H1 (cell line): ENCODE measurements at regions not wholly inside any gene's neighbourhood (a gene's known extent, or its start where the extent isn't known, plus 50 kb on each side); places are given as distances from the start of the nearest gene placed in this dataset.

Experiments
- CTCF ChIA-PET: fragments of 300-600 bp; sonication (Branson Sonifier 250); formaldehyde crosslinking; loops from one replicate; lab custom pipeline; 2021; ENCODE audit not compliant: partially characterized antibody; lab: Charles Lee
- POLR2A ChIA-PET: fragments of 300-600 bp; sonication (Branson Sonifier 250); formaldehyde crosslinking; loops from one replicate; lab custom pipeline; 2021; ENCODE audit warnings: inconsistent platforms; ENCODE audit not compliant: partially characterized antibody; lab: Charles Lee
- DNase-seq, 2 experiments: peaks; one replicate each; pipeline versions ENCODE4 v3.0.0 to v3.0.0-alpha.2; 2010 to 2022; ENCODE audit warnings: low spot score in 2 of 2, low read depth in 1 of 2, mixed read lengths in 1 of 2
- FAIRE-seq: peaks from 2 replicates; lab custom pipeline; 2011; peaks lifted over from hg19 to GRCh38; lab: Jason Lieb, UNC
- H2AFZ ChIP-seq: 2 replicates; pipeline ENCODE4 v1.8.1; 2012; ENCODE audit warnings: low read length, inconsistent platforms
- H2AK5ac ChIP-seq: 2 replicates; pipeline ENCODE4 v1.6.1; 2013; ENCODE audit warnings: low read depth, low read length
- H2BK120ac ChIP-seq: replicated peaks from 2 replicates; pipeline ENCODE3; 2013; ENCODE audit warnings: low read depth, low read length, inconsistent platforms
- H2BK12ac ChIP-seq: 2 replicates; pipeline ENCODE4 v1.6.1; 2013; ENCODE audit warnings: low read depth, low read length
- H2BK15ac ChIP-seq: 2 replicates; pipeline ENCODE4 v1.6.1; 2013; ENCODE audit warnings: low read length
- H2BK20ac ChIP-seq: 2 replicates; pipeline ENCODE4 v1.6.1; 2013; ENCODE audit warnings: low read length
- H2BK5ac ChIP-seq: 2 replicates; pipeline ENCODE4 v1.6.1; 2013; ENCODE audit warnings: low read depth, low read length
- H3K14ac ChIP-seq: 2 replicates; pipeline ENCODE4 v1.6.1; 2013; ENCODE audit warnings: inconsistent platforms; ENCODE audit not compliant: insufficient read length
- H3K18ac ChIP-seq: 2 replicates; pipeline ENCODE4 v1.6.1; 2013; ENCODE audit warnings: low read length; ENCODE audit errors: extremely low read depth
- H3K23ac ChIP-seq: 2 replicates; pipeline ENCODE4 v1.6.1; 2013; ENCODE audit warnings: inconsistent platforms; ENCODE audit not compliant: insufficient read length
- H3K23me2 ChIP-seq: 2 replicates; pipeline ENCODE4 v1.6.1; 2013; ENCODE audit warnings: low read depth, low read length
- H3K27ac ChIP-seq: 2 replicates; pipeline ENCODE4 v1.6.1; 2011; ENCODE audit warnings: low read depth, low read length, inconsistent platforms
- H3K27me3 ChIP-seq, 4 experiments: replicated peaks in 1 of 4; 1 replicate in 1 of 4; 2 replicates in 3 of 4; pipeline versions ENCODE4 v1.6.1 to v1.8.1; 2011 to 2013; ENCODE audit warnings: low read length in 3 of 4, mild to moderate bottlenecking in 3 of 4, inconsistent platforms in 2 of 4, mixed read lengths in 2 of 4, moderate library complexity in 1 of 4; ENCODE audit not compliant: control insufficient read depth in 3 of 4, insufficient read depth in 3 of 4; ENCODE audit errors: extremely low read depth in 1 of 4
- H3K36me3 ChIP-seq, 4 experiments: 2 replicates each; pipeline versions ENCODE4 v1.6.1 to v1.8.1; 2011 to 2013; ENCODE audit warnings: mild to moderate bottlenecking in 4 of 4, low read length in 3 of 4, moderate library complexity in 2 of 4, control low read depth in 1 of 4, inconsistent platforms in 1 of 4; ENCODE audit not compliant: insufficient read depth in 4 of 4, control insufficient read depth in 2 of 4
- H3K4ac ChIP-seq: replicated peaks from 2 replicates; pipeline ENCODE3; 2013; ENCODE audit warnings: low read length, low read depth, mixed read lengths, inconsistent platforms; ENCODE audit not compliant: insufficient read length
- H3K4me1 ChIP-seq, 4 experiments: replicated peaks in 1 of 4; 1 replicate in 1 of 4; 2 replicates in 3 of 4; pipeline versions ENCODE4 v1.6.1 to v1.8.1; 2011 to 2013; ENCODE audit warnings: low read length in 3 of 4, inconsistent platforms in 2 of 4, mixed read lengths in 1 of 4; ENCODE audit not compliant: insufficient read depth in 4 of 4, control insufficient read depth in 3 of 4
- H3K4me2 ChIP-seq, 2 experiments: 2 replicates each; pipeline versions ENCODE4 v1.6.1 to v1.8.1; 2011 to 2013; ENCODE audit warnings: low read depth in 2 of 2, low read length in 2 of 2, control low read depth in 1 of 2, inconsistent platforms in 1 of 2, mild to moderate bottlenecking in 1 of 2; ENCODE audit not compliant: insufficient read depth in 1 of 2
- H3K4me3 ChIP-seq, 4 experiments: fragments of 200-600, 300-600 bp in 1 of 4; sonication (generic), shearing (Covaris generic), sonication (Bioruptor Twin) in 1 of 4; 2 replicates each; pipeline versions ENCODE4 v1.5.1 to v1.8.1; 2011 to 2016; ENCODE audit warnings: low read length in 4 of 4, low read depth in 3 of 4, control low read depth in 2 of 4, inconsistent platforms in 2 of 4, mild to moderate bottlenecking in 2 of 4, mixed read lengths in 1 of 4, moderate library complexity in 1 of 4; ENCODE audit not compliant: insufficient read depth in 2 of 4; ENCODE audit errors: extremely low read depth in 1 of 4
- H3K56ac ChIP-seq: replicated peaks from 2 replicates; pipeline ENCODE3; 2013; ENCODE audit warnings: low read depth, mild to moderate bottlenecking, mixed read lengths, low read length, inconsistent platforms; ENCODE audit not compliant: insufficient read length
- H3K79me1 ChIP-seq: 2 replicates; pipeline ENCODE4 v1.6.1; 2013; ENCODE audit warnings: low read depth, low read length, control low read depth
- H3K79me2 ChIP-seq, 2 experiments: 2 replicates each; pipeline versions ENCODE4 v1.6.1 to v1.8.1; 2012 to 2013; ENCODE audit warnings: low read length in 2 of 2, mild to moderate bottlenecking in 2 of 2, inconsistent platforms in 1 of 2; ENCODE audit not compliant: insufficient read depth in 2 of 2, control insufficient read depth in 1 of 2
- H3K9ac ChIP-seq, 4 experiments: replicated peaks in 1 of 4; 1 replicate in 1 of 4; 2 replicates in 3 of 4; pipeline versions ENCODE4 v1.6.1 to v1.8.1; 2011 to 2013; ENCODE audit warnings: low read depth in 3 of 4, low read length in 3 of 4, control low read depth in 2 of 4, mild to moderate bottlenecking in 2 of 4, moderate library complexity in 2 of 4, inconsistent platforms in 1 of 4; ENCODE audit errors: extremely low read depth in 1 of 4
- H3K9me3 ChIP-seq, 2 experiments: 2 replicates each; pipeline versions ENCODE4 v1.6.1 to v1.8.1; 2012 to 2013; ENCODE audit warnings: mild to moderate bottlenecking in 2 of 2, moderate library complexity in 2 of 2, control low read depth in 1 of 2, inconsistent platforms in 1 of 2, low read depth in 1 of 2, low read length in 1 of 2, mixed read lengths in 1 of 2; ENCODE audit not compliant: insufficient read depth in 2 of 2
- H4K20me1 ChIP-seq, 2 experiments: replicated peaks in 1 of 2; 2 replicates each; pipeline versions ENCODE3 to v1.8.1; 2011 to 2013; ENCODE audit warnings: inconsistent platforms in 2 of 2, low read length in 2 of 2, mild to moderate bottlenecking in 1 of 2; ENCODE audit not compliant: insufficient read depth in 2 of 2, control insufficient read depth in 1 of 2
- H4K5ac ChIP-seq: 2 replicates; pipeline ENCODE4 v1.6.1; 2013; ENCODE audit warnings: low read length, low read depth, mixed read lengths, inconsistent platforms; ENCODE audit not compliant: insufficient read length
- H4K8ac ChIP-seq: 2 replicates; pipeline ENCODE4 v1.8.0; 2013; ENCODE audit warnings: mild to moderate bottlenecking, moderate library complexity, low read length, inconsistent platforms; ENCODE audit not compliant: insufficient read depth; ENCODE audit errors: extremely low read depth
- H4K91ac ChIP-seq: replicated peaks from 2 replicates; pipeline ENCODE3; 2013; ENCODE audit warnings: low read length, mixed read lengths, inconsistent platforms; ENCODE audit not compliant: insufficient read length
- WGBS, 2 experiments: shearing (Covaris generic) in 1 of 2; methylation state at CpG; one replicate each; pipeline versions ENCODE4 v1.1.6 to v1.1.7; 2013 to 2015; ENCODE audit warnings: low lambda C conversion rate in 2 of 2, mixed read lengths in 2 of 2, inconsistent platforms in 1 of 2, low coverage in 1 of 2, missing lambda C conversion rate in 1 of 2; ENCODE audit not compliant: insufficient replicate concordance in 2 of 2, insufficient coverage in 1 of 2, insufficient read length in 1 of 2; ENCODE audit errors: extremely low coverage in 1 of 2, missing lambda C conversion rate in 1 of 2; 5-methylcytosine and 5-hydroxymethylcytosine counted together

- Histone ChIP-seq H3K23ac (no peak overlapping the region), H2AK5ac (no peak overlapping the region), H3K27me3 (no peaks in the 10 kb centered on the region), H2BK20ac (no peak overlapping the region), H2BK120ac (no peak overlapping the region), H3K56ac (no peak overlapping the region), H3K14ac (no peak overlapping the region), H3K36me3 (no peaks in the 10 kb centered on the region), H4K8ac (no peak overlapping the region), H3K79me2 (no peaks in the 10 kb centered on the region), H3K9me3 (no peaks in the 10 kb centered on the region), H3K79me1 (no peaks in the 10 kb centered on the region; the same call in 1 of the 2 replicates), H3K4me2 (no peak overlapping the region), H3K23me2 (0 out of 2 replicates have a peak, but pooled peaks cover 2% of the 10 kb centered on the region), H3K4ac (no peak overlapping the region), H2BK15ac (no peak overlapping the region), H3K27ac (no peak overlapping the region), H4K91ac (no peak overlapping the region), H4K5ac (no peak overlapping the region), H2BK5ac (no peak overlapping the region), H3K9ac (no peak overlapping the region), H2AFZ (no peak overlapping the region), H3K18ac (no peak overlapping the region), H3K4me1 (peaks cover 6 to 16% (median 12%) of the 10 kb centered on the region in 4 experiments), H2BK12ac (no peak overlapping the region), H3K4me3 (no peak overlapping the region), H4K20me1 (no peaks in the 10 kb centered on the region)
- ChIA-PET POLR2A (no interaction called here), CTCF (interaction anchor here (0.6 to 1.0 kb wide), 3 partner anchors 9 to 100 kb away, joined by 3 read pairs; no protein-coding TSS in a partner anchor)
- 90% methylated on average over 2 of the region's 2 CpGs; no CpG with 5 or more reads in 1 of the 2 experiments for WGBS, 2 experiments
- DNase-seq (no peak), FAIRE-seq (no peak)
These were observed 153.5 kb upstream of the FUT8 start for GRCh38 chr14:65259000-65259399.
